Muscle of leg (tissue), 3 donors: ENCODE measurements at regions not wholly inside any gene's neighbourhood (a gene's known extent, or its start where the extent isn't known, plus 50 kb on each side); places are given as distances from the start of the nearest gene placed in this dataset.

Experiments used
- DNase-seq: peaks from one replicate; pipeline ENCODE4 v3.0.0; 2013
- H3K27ac ChIP-seq: one replicate; pipeline ENCODE4 v1.5.1; 2013; ENCODE audit warnings: mild to moderate bottlenecking, low read length, control low read depth
- H3K27me3 ChIP-seq: one replicate; pipeline ENCODE4 v1.6.1; 2013; ENCODE audit warnings: low read length; ENCODE audit not compliant: control insufficient read depth, insufficient read depth
- H3K36me3 ChIP-seq: one replicate; pipeline ENCODE4 v1.6.1; 2013; ENCODE audit warnings: low read length; ENCODE audit not compliant: control insufficient read depth, insufficient read depth
- H3K4me1 ChIP-seq: one replicate; pipeline ENCODE4 v1.6.1; 2013; ENCODE audit warnings: low read length; ENCODE audit not compliant: control insufficient read depth, insufficient read depth
- H3K4me3 ChIP-seq: one replicate; pipeline ENCODE4 v1.5.1; 2013; ENCODE audit warnings: low read length, control low read depth
- H3K9me3 ChIP-seq: replicated peaks from 2 replicates; pipeline ENCODE4 v1.6.1; 2013; ENCODE audit warnings: low read depth, low read length; ENCODE audit not compliant: control insufficient read depth
- WGBS: methylation state at CpG from one replicate; pipeline ENCODE4 v1.1.5; 2013; ENCODE audit warnings: missing lambda C conversion rate; ENCODE audit not compliant: insufficient coverage; 5-methylcytosine and 5-hydroxymethylcytosine counted together

GRCh38 chr10:126813432-126813831, 91.8 kb upstream of the DOCK1 start:
- Histone ChIP-seq H3K4me3 (no peak overlapping the region), H3K9me3 (peaks cover 3% of the 10 kb centered on the region), H3K27ac (no peak overlapping the region), H3K4me1 (no peaks in the 10 kb centered on the region), H3K27me3 (no peaks in the 10 kb centered on the region), H3K36me3 (no peaks in the 10 kb centered on the region)
- WGBS = 95% methylated on average over 6 of the region's 6 CpGs
- no peak for DNase-seq

- WGBS = 51% methylated on average over 5 of the region's 5 CpGs
- peaks cover 6% of the 10 kb centered on the region for H3K27me3 ChIP-seq
- no peak for DNase-seq
- H3K4me1 ChIP-seq = no peaks in the 10 kb centered on the region
- H3K9me3 ChIP-seq = no peaks in the 10 kb centered on the region
- H3K36me3 ChIP-seq = no peaks in the 10 kb centered on the region
- H3K27ac ChIP-seq = no peak overlapping the region
- no peak overlapping the region for H3K4me3 ChIP-seq
Measured at GRCh38 chr10:126833542-126833941, 71.7 kb upstream of the DOCK1 start.

- no peaks in the 10 kb centered on the region for H3K9me3 ChIP-seq
- 75% methylated on average over 1 of the region's 4 CpGs for WGBS
- peaks cover 6% of the 10 kb centered on the region for H3K27me3 ChIP-seq
- H3K4me3 ChIP-seq = no peak overlapping the region
- H3K27ac ChIP-seq = no peak overlapping the region
- no peaks in the 10 kb centered on the region for H3K4me1 ChIP-seq
- no peak for DNase-seq
- H3K36me3 ChIP-seq = no peaks in the 10 kb centered on the region
Measured at GRCh38 chr10:126836009-126836408, 69.2 kb upstream of the DOCK1 start.

DNA sequence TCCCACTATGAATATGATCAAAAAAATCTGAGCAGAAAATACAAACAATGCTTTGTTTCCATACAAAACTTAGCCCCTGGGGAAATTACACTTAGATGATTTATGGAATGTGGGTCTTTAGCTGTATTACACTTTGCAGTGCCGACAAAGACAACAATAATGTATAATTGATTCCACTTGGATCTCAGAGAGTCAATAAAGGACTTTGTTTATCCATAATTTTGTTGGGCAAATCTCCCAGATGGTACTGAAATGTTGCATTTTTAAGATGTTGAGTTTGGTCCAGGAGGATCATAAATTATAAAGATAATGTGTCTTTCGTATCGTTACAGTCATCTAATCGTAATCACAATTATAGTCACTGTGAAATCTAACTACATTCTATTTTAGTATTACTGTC, 66.9 kb upstream of the DOCK1 start:
- no peak overlapping the region for H3K4me3 ChIP-seq
- peaks cover 6% of the 10 kb centered on the region for H3K27me3 ChIP-seq
- no CpG with 5 or more reads among the region's 4 CpGs for WGBS
- no peak overlapping the region for H3K27ac ChIP-seq
- DNase-seq = no peak
- no peaks in the 10 kb centered on the region for H3K9me3 ChIP-seq
- H3K36me3 ChIP-seq = no peaks in the 10 kb centered on the region
- no peaks in the 10 kb centered on the region for H3K4me1 ChIP-seq

DNA sequence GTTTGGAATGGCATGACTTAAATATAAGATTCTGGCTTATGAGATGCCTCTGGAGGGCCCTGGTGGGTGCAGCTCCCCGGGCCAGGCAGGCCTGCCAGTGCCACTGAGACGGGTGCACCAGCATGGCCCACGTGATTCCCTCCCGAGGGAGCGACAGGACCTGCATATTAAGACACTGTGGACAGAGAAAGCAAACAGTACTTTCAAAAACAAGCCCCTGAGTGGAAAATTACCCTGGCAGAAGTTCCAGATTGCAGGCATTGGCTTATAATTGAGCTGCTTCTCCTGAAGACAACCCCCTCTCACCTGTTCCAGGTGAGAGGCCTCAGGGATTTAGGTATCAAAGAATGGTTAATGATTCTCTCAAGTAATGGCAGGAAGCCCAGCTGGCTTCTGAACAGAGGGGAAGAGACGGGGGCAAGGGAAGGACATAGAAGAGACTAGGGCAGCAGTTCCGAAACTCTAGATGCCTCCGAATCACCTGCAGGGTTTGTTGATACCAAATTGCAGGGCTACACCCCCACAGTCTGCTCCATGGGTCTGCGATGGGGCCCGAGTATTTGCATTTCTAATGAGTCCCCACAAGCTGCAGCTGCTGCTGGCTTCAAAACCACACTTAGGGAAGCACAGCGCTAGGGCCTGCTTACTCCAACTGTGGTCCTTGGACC, 66.0 kb upstream of the DOCK1 start:
- H3K4me1 ChIP-seq = no peaks in the 10 kb centered on the region
- H3K9me3 ChIP-seq = no peaks in the 10 kb centered on the region
- no peak overlapping the region for H3K4me3 ChIP-seq
- WGBS = 33% methylated on average over 11 of the region's 11 CpGs
- peaks cover 6% of the 10 kb centered on the region for H3K27me3 ChIP-seq
- H3K36me3 ChIP-seq = no peaks in the 10 kb centered on the region
- DNase-seq = no peak
- H3K27ac ChIP-seq = no peak overlapping the region

- no peak for DNase-seq
- Histone ChIP-seq H3K27ac (no peak overlapping the region), H3K27me3 (peaks cover 6% of the 10 kb centered on the region), H3K4me3 (no peak overlapping the region), H3K36me3 (no peaks in the 10 kb centered on the region), H3K9me3 (no peaks in the 10 kb centered on the region), H3K4me1 (no peaks in the 10 kb centered on the region)
- 95% methylated on average over 4 of the region's 10 CpGs for WGBS
Measured at GRCh38 chr10:126840576-126841135, 64.6 kb upstream of the DOCK1 start.

- Histone ChIP-seq H3K27me3 (peaks cover 2% of the 10 kb centered on the region), H3K4me3 (no peak overlapping the region), H3K36me3 (no peaks in the 10 kb centered on the region), H3K4me1 (no peaks in the 10 kb centered on the region), H3K9me3 (no peaks in the 10 kb centered on the region), H3K27ac (no peak overlapping the region)
- WGBS = 88% methylated on average over 2 of the region's 5 CpGs
- no peak for DNase-seq
Measured at GRCh38 chr10:126841341-126841895, 63.8 kb upstream of the DOCK1 start.

- no peaks in the 10 kb centered on the region for H3K36me3 ChIP-seq
- no peak for DNase-seq
- 80% methylated on average over 2 of the region's 4 CpGs for WGBS
- H3K4me1 ChIP-seq = no peaks in the 10 kb centered on the region
- no peaks in the 10 kb centered on the region for H3K9me3 ChIP-seq
- no peak overlapping the region for H3K4me3 ChIP-seq
- H3K27me3 ChIP-seq = no peaks in the 10 kb centered on the region
- H3K27ac ChIP-seq = no peak overlapping the region
Measured at GRCh38 chr10:126842356-126842755, 62.9 kb upstream of the DOCK1 start.

DNA sequence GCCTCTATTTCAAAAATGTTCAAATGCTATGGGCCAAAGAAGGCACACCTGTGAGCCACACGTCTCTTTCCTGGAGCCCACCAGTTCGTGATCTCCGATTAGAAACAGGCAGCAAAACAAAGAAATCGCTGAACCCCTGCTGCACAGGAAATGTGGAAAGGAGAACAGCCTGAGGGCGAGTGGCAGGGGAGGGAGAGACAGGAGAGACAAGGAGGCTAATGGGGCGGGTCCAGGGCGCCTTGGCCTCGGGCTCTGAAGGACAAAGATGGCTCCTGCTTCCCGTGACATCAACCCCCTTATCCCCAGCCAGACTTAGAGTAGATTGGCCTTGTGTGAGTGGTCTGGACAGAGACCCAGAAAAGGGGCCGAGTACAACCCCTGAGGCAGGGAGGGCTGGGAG, 62.4 kb upstream of the DOCK1 start:
- no peak overlapping the region for H3K4me3 ChIP-seq
- no peaks in the 10 kb centered on the region for H3K36me3 ChIP-seq
- WGBS = 22% methylated on average over 6 of the region's 10 CpGs
- no peak overlapping the region for H3K27ac ChIP-seq
- H3K27me3 ChIP-seq = no peaks in the 10 kb centered on the region
- no peaks in the 10 kb centered on the region for H3K4me1 ChIP-seq
- DNase-seq = no peak
- H3K9me3 ChIP-seq = no peaks in the 10 kb centered on the region

DNA sequence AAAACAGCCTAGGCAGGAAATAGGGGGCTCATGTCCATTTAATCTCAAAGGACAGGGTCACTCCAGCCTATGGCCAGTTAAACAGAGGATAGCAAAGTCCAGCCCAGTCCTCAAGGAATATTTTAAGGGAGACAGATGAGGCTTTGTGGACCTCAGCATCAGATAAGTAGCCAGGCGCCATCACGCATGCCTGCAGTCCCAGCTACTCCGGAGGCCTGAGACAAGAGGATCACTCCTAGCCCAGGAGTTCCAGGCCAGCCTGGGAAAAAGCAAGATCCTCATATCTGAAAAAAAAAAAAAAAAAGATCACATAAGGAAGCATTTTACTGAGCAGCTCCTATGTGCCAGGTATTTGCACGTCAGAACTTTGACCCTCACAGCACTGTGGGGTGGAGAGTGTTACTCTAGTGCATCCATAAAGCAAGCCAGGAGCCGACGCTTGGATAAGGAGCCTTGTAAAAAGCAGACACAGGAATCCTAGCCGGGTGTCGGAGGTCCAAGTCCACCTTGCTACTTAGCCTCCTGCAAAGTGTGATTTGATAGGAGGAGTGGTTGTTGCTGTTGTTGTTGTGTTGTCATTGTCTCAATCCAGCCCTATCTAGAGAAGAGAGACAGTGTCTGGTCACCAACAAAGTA, 61.8 kb upstream of the DOCK1 start:
- Histone ChIP-seq H3K27ac (no peak overlapping the region), H3K9me3 (no peaks in the 10 kb centered on the region)
- 84% methylated on average over 6 of the region's 8 CpGs for WGBS

More for the DNA sequence above, 61.8 kb upstream of the DOCK1 start:
- H3K4me3 ChIP-seq = no peak overlapping the region
- DNase-seq = no peak
- no peaks in the 10 kb centered on the region for H3K36me3 ChIP-seq
- no peaks in the 10 kb centered on the region for H3K4me1 ChIP-seq
- H3K27me3 ChIP-seq = no peaks in the 10 kb centered on the region
